ENCODE measurements at regions not wholly inside any gene's neighbourhood (a gene's known extent, or its start where the extent isn't known, plus 50 kb on each side); places are given as distances from the start of the nearest gene placed in this dataset.

GRCh38 chr11:32325725-32326124 is 109.6 kb downstream of the WT1 start:
- DNase-seq (ENCODE audit: low spot score) (no peak), ATAC-seq (ENCODE audit: insufficient number of reproducible peaks, low FRiP score, low read depth) (no peak)
- Histone ChIP-seq H3K4me3 (no peak overlapping the region), H3K27ac (no peak overlapping the region), H3K27me3 (replicated peaks; ENCODE audit: insufficient read depth) (no peaks in the 10 kb centered on the region), H3K4me1 (ENCODE audit: control insufficient read depth in 1 of 2, low read depth in 2 of 2) (no peaks in the 10 kb centered on the region), H3K36me3 (no peaks in the 10 kb centered on the region), H3K9me3 (no peaks in the 10 kb centered on the region)
- no peak for TF ChIP-seq CTCF (IDR thresholded peaks at IDR 0.05)

GRCh38 chr11:32326522-32326921 is 108.8 kb downstream of the WT1 start:
- H3K9me3 ChIP-seq = no peaks in the 10 kb centered on the region
- DNase-seq (ENCODE audit: low spot score) (no peak), ATAC-seq (ENCODE audit: insufficient number of reproducible peaks, low FRiP score, low read depth) (no peak)
- no peak for TF ChIP-seq CTCF (IDR thresholded peaks at IDR 0.05)
- no peak overlapping the region for H3K4me3 ChIP-seq
- no peak overlapping the region for H3K27ac ChIP-seq
- no peaks in the 10 kb centered on the region for H3K36me3 ChIP-seq
- H3K27me3 ChIP-seq (replicated peaks; ENCODE audit: insufficient read depth) = no peaks in the 10 kb centered on the region
- H3K4me1 ChIP-seq (ENCODE audit: control insufficient read depth in 1 of 2, low read depth in 2 of 2) = no peaks in the 10 kb centered on the region

GRCh38 chr11:32328392-32328791 is 106.9 kb downstream of the WT1 start:
- DNase-seq (ENCODE audit: low spot score) = no peak
- Histone ChIP-seq H3K4me3 (no peak overlapping the region), H3K36me3 (no peaks in the 10 kb centered on the region), H3K9me3 (no peaks in the 10 kb centered on the region), H3K4me1 (ENCODE audit: control insufficient read depth in 1 of 2, low read depth in 2 of 2) (peaks cover 0 to 4% of the 10 kb centered on the region in 2 donors), H3K27me3 (replicated peaks; ENCODE audit: insufficient read depth) (no peaks in the 10 kb centered on the region), H3K27ac (no peak overlapping the region)
- ATAC-seq (ENCODE audit: insufficient number of reproducible peaks, low FRiP score, low read depth) = no peak
- no peak for TF ChIP-seq CTCF (IDR thresholded peaks at IDR 0.05)

GRCh38 chr11:32331098-32331497 is 104.2 kb downstream of the WT1 start:
- DNase-seq (ENCODE audit: low spot score) (no peak), ATAC-seq (ENCODE audit: insufficient number of reproducible peaks, low FRiP score, low read depth) (no peak)
- no peaks in the 10 kb centered on the region for H3K36me3 ChIP-seq
- no peak for TF ChIP-seq CTCF (IDR thresholded peaks at IDR 0.05)
- H3K4me3 ChIP-seq = no peak overlapping the region
- H3K27ac ChIP-seq = no peak overlapping the region
- H3K27me3 ChIP-seq (replicated peaks; ENCODE audit: insufficient read depth) = no peaks in the 10 kb centered on the region
- H3K4me1 ChIP-seq (ENCODE audit: control insufficient read depth in 1 of 2, low read depth in 2 of 2) = peaks cover 0 to 4% of the 10 kb centered on the region in 2 donors
- H3K9me3 ChIP-seq = no peaks in the 10 kb centered on the region

GRCh38 chr11:32331792-32332191 is 103.5 kb downstream of the WT1 start:
- H3K27me3 ChIP-seq (replicated peaks; ENCODE audit: insufficient read depth) = no peaks in the 10 kb centered on the region
- ATAC-seq (ENCODE audit: insufficient number of reproducible peaks, low FRiP score, low read depth) = no peak
- no peak overlapping the region for H3K27ac ChIP-seq

More at GRCh38 chr11:32331792-32332191, 103.5 kb downstream of the WT1 start:
- no peaks in the 10 kb centered on the region for H3K36me3 ChIP-seq
- H3K9me3 ChIP-seq = no peaks in the 10 kb centered on the region
- no peak for DNase-seq (ENCODE audit: low spot score)
- H3K4me3 ChIP-seq = no peak overlapping the region
- H3K4me1 ChIP-seq (ENCODE audit: control insufficient read depth in 1 of 2, low read depth in 2 of 2) = peaks cover 0 to 4% of the 10 kb centered on the region in 2 donors
- TF ChIP-seq CTCF (IDR thresholded peaks at IDR 0.05) = no peak
